SK-N-SH treated with all-trans-retinoic acid at 6 μM for 48 hours (cell line): ENCODE measurements at regions not wholly inside any gene's neighbourhood (a gene's known extent, or its start where the extent isn't known, plus 50 kb on each side); places are given as distances from the start of the nearest gene placed in this dataset.
"Not testable (repeated sequence)": the region's sequence is repeated elsewhere in the genome, so short reads cannot be mapped to it uniquely, and the experiment has no call there.

ENCODE experiments used
- ATAC-seq: fragments of 200-7000 bp; cut with Tn5 transposase; 3 replicates; pipeline ENCODE4 v1.9.1; 2020; ENCODE audit warnings: mild to moderate bottlenecking, moderate library complexity
- ARNTL ChIP-seq: fragments of 450-650 bp; formaldehyde crosslinking; IDR thresholded peaks from 2 replicates; pipeline ENCODE4 v1.5.0; 2020; ENCODE audit warnings: low read depth, mild to moderate bottlenecking, moderate library complexity, borderline replicate concordance
- BACH2 ChIP-seq: fragments of 250-450 bp; sonication (Bioruptor Pico); IDR thresholded peaks from 2 replicates; pipeline ENCODE4 v1.9.0; 2021; ENCODE audit warnings: mild to moderate bottlenecking, borderline replicate concordance
- CSDC2 ChIP-seq: fragments of 250-450 bp; sonication (Bioruptor Pico); IDR thresholded peaks from 2 replicates; pipeline ENCODE4 v1.5.0; 2020; ENCODE audit warnings: mild to moderate bottlenecking, moderate library complexity
- ESRRG ChIP-seq: fragments of 250-450 bp; sonication (Bioruptor Pico); IDR thresholded peaks from 2 replicates; pipeline ENCODE4 v1.6.1; 2021; ENCODE audit warnings: mild to moderate bottlenecking
- GLIS3 ChIP-seq: fragments of 250-450 bp; sonication (Bioruptor Pico); IDR thresholded peaks from 2 replicates; pipeline ENCODE4 v1.5.0; 2020; ENCODE audit warnings: mild to moderate bottlenecking, moderate library complexity
- ISL1 ChIP-seq: fragments of 250-450 bp; sonication (Bioruptor Pico); IDR thresholded peaks from 2 replicates; pipeline ENCODE4 v2.1.2; 2022; ENCODE audit warnings: mild to moderate bottlenecking, moderate library complexity
- OSR1 ChIP-seq: fragments of 250-450 bp; sonication (Bioruptor Pico); IDR thresholded peaks from 2 replicates; pipeline ENCODE4 v1.8.0; 2022; ENCODE audit warnings: moderate library complexity, mild to moderate bottlenecking, inconsistent platforms
- PPARA ChIP-seq: fragments of 250-450 bp; sonication (Bioruptor Pico); IDR thresholded peaks from 2 replicates; pipeline ENCODE4 v1.5.0; 2020; ENCODE audit warnings: mild to moderate bottlenecking, borderline replicate concordance
- RARB ChIP-seq: fragments of 250-450 bp; sonication (Bioruptor Pico); IDR thresholded peaks from 2 replicates; pipeline ENCODE4 v1.8.0; 2021; ENCODE audit warnings: mild to moderate bottlenecking, moderate library complexity
- SNAI2 ChIP-seq: fragments of 250-450 bp; sonication (Bioruptor Pico); IDR thresholded peaks from 2 replicates; pipeline ENCODE4 v1.5.0; 2020; ENCODE audit warnings: mild to moderate bottlenecking, moderate library complexity
- TCF4 ChIP-seq: fragments of 250-450 bp; sonication (Bioruptor Pico); IDR thresholded peaks from 2 replicates; pipeline ENCODE4 v1.8.0; 2021; ENCODE audit warnings: mild to moderate bottlenecking, moderate library complexity, borderline replicate concordance
- TOX ChIP-seq: fragments of 250-450 bp; sonication (Bioruptor Pico); IDR thresholded peaks from 2 replicates; pipeline ENCODE4 v1.8.0; 2021; ENCODE audit warnings: mild to moderate bottlenecking, moderate library complexity, borderline replicate concordance
- ZC3H10 ChIP-seq: fragments of 250-450 bp; sonication (Bioruptor Pico); IDR thresholded peaks from 2 replicates; pipeline ENCODE4 v1.5.1; 2021; ENCODE audit warnings: mild to moderate bottlenecking, moderate library complexity
- ZFP3 ChIP-seq: fragments of 250-450 bp; sonication (Bioruptor Pico); IDR thresholded peaks from 2 replicates; pipeline ENCODE4 v1.5.0; 2020; ENCODE audit warnings: mild to moderate bottlenecking, moderate library complexity
- ZFP30 ChIP-seq: fragments of 450-650 bp; formaldehyde crosslinking; IDR thresholded peaks from 2 replicates; pipeline ENCODE4 v1.5.0; 2022; ENCODE audit warnings: mild to moderate bottlenecking, moderate library complexity
- ZNF565 ChIP-seq: fragments of 450-650 bp; formaldehyde crosslinking; conservative IDR thresholded peaks from 2 replicates; pipeline ENCODE4 v1.5.0; 2020; ENCODE audit warnings: low read depth, mild to moderate bottlenecking, moderate library complexity
- ZNF70 ChIP-seq: fragments of 450-650 bp; formaldehyde crosslinking; IDR thresholded peaks from 2 replicates; pipeline ENCODE4 v1.5.0; 2020; ENCODE audit warnings: mild to moderate bottlenecking, moderate library complexity
- ZNF8 ChIP-seq: fragments of 450-650 bp; formaldehyde crosslinking; IDR thresholded peaks from 2 replicates; pipeline ENCODE4 v1.5.0; 2020; ENCODE audit warnings: mild to moderate bottlenecking, moderate library complexity
- TF ChIP-seq, protein P1 (sequence below): fragments of 250-450 bp; sonication (Bioruptor Pico); IDR thresholded peaks from 2 replicates; pipeline ENCODE4 v1.8.0; 2020; ENCODE audit warnings: mild to moderate bottlenecking, moderate library complexity, borderline replicate concordance
- TF ChIP-seq, protein P2 (sequence below): fragments of 250-450 bp; sonication (Bioruptor Pico); IDR thresholded peaks from 2 replicates; pipeline ENCODE4 v1.8.0; 2021; ENCODE audit warnings: low read depth, mild to moderate bottlenecking, moderate library complexity, borderline replicate concordance
- TF ChIP-seq, protein P3 (sequence below): fragments of 250-450 bp; sonication (Bioruptor Pico); IDR thresholded peaks from 2 replicates; pipeline ENCODE4 v1.5.1; 2020; ENCODE audit warnings: low read depth, mild to moderate bottlenecking, moderate library complexity
- TF ChIP-seq, protein P4 (sequence below): fragments of 250-450 bp; sonication (Bioruptor Pico); IDR thresholded peaks from 2 replicates; pipeline ENCODE4 v1.5.1; 2021; ENCODE audit warnings: mild to moderate bottlenecking, moderate library complexity
- TF ChIP-seq, protein P5 (sequence below): fragments of 250-450 bp; sonication (Bioruptor Pico); IDR thresholded peaks from 2 replicates; pipeline ENCODE4 v1.5.0; 2020; ENCODE audit warnings: mild to moderate bottlenecking, moderate library complexity

DNA sequence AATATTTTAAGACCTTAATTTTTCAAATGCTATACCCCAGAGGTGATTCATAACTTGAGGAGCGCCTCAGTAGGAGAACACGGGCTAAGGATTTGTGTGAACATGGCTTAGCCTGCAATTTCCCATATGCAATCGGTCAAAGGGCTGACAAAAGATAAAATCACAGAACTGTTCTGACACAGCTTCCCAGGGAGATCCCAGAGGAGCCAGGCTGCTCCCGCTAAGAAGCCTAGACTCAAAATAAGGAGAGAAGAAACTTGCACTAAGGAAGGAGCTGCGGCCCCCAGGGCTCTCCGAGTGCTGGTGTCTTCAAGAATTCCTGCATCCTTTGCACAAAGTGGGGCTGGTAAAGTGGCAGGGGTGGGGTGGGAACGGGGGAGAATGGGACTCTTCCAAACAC is 106.3 kb upstream of the DLG1 start:
- no peak for ATAC-seq
- TF ChIP-seq BACH2 (CRISPR knock-in tag) (no peak), SNAI2 (CRISPR knock-in tag) (no peak), ISL1 (CRISPR knock-in tag) (no peak), TCF4 (no peak), ARNTL (CRISPR knock-in tag) (no peak), GLIS3 (no peak), ZFP3 (CRISPR knock-in tag) (no peak), CSDC2 (no peak), TOX (CRISPR knock-in tag) (no peak), ZFP30 (CRISPR knock-in tag) (no peak), ZNF565 (CRISPR knock-in tag) (no peak), RARB (CRISPR knock-in tag) (no peak)

DNA sequence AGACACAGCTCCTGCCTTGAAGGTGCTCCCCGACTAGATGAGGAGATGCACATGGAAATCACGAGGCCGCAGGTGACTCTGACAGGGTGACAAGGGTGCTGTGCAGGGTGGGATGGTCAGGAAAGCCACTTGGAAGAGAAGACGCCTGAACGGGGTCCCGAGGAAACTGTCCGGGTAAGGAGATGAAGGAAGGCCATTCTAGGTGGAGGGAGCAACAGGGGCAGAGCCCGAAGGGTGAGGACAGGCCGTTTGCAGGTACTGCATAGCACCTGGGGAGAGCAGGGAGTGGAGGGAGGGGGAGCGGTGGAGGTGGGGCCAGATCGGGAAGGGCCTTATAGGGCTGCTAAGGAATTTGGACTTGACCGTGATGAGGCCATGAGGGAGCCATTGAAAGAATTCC is 105.6 kb upstream of the DLG1 start:
- no peak for TF ChIP-seq ZNF70
- no peak for TF ChIP-seq ZFP30 (CRISPR knock-in tag)
- TF ChIP-seq TCF4, result no peak
- no peak for ATAC-seq

DNA sequence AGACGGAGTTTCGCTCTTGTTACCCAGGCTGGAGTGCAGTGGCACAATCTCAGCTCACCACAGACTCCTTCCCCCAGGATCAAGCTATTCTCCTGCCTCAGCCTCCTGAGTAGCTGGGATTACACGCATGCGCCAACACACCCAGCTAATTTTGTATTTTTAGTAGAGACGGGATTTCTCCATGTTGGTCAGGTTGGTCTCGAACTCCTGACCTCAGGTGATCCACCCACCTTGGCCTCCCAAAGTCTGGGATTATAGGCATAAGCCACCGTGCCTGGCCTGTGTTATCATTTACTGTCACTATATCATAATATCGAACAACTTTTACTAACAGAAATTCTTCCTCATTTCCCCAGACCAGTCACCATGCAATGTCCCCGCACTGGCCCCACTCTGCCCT is 104.0 kb upstream of the DLG1 start:
- not testable (repeated sequence) for ATAC-seq

DNA sequence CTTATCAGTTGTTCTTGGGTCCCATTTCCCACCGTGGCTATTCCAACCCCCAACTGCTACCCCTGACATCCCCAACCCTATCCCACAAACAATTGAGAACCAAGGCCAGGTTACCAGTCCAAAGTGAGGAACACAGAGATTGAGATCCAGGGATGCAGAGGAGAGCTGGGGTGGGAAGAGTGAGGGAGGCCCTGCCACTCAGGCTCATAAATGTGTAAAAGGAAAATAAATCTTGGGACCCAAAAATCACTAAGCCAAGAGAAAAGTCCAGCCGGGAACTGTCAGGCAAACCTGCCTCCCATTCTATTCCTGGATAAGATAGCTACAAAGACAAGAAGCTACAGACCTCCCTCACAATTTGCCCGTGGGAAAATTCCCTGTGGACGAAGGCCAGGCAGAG is 101.1 kb upstream of the DLG1 start:
- no peak for ATAC-seq

More for the DNA sequence above, 101.1 kb upstream of the DLG1 start:
- TF ChIP-seq ESRRG (CRISPR knock-in tag), result no peak
- TF ChIP-seq ZFP30 (CRISPR knock-in tag), result no peak
- TF ChIP-seq, protein P1, sequence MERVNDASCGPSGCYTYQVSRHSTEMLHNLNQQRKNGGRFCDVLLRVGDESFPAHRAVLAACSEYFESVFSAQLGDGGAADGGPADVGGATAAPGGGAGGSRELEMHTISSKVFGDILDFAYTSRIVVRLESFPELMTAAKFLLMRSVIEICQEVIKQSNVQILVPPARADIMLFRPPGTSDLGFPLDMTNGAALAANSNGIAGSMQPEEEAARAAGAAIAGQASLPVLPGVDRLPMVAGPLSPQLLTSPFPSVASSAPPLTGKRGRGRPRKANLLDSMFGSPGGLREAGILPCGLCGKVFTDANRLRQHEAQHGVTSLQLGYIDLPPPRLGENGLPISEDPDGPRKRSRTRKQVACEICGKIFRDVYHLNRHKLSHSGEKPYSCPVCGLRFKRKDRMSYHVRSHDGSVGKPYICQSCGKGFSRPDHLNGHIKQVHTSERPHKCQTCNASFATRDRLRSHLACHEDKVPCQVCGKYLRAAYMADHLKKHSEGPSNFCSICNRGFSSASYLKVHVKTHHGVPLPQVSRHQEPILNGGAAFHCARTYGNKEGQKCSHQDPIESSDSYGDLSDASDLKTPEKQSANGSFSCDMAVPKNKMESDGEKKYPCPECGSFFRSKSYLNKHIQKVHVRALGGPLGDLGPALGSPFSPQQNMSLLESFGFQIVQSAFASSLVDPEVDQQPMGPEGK (CRISPR knock-in tag), result no peak
- no peak for TF ChIP-seq RARB (CRISPR knock-in tag)
- TF ChIP-seq, protein P2, sequence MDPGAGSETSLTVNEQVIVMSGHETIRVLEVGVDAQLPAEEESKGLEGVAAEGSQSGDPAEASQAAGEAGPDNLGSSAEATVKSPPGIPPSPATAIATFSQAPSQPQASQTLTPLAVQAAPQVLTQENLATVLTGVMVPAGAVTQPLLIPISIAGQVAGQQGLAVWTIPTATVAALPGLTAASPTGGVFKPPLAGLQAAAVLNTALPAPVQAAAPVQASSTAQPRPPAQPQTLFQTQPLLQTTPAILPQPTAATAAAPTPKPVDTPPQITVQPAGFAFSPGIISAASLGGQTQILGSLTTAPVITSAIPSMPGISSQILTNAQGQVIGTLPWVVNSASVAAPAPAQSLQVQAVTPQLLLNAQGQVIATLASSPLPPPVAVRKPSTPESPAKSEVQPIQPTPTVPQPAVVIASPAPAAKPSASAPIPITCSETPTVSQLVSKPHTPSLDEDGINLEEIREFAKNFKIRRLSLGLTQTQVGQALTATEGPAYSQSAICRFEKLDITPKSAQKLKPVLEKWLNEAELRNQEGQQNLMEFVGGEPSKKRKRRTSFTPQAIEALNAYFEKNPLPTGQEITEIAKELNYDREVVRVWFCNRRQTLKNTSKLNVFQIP (CRISPR knock-in tag), result no peak
- TF ChIP-seq, protein P3, sequence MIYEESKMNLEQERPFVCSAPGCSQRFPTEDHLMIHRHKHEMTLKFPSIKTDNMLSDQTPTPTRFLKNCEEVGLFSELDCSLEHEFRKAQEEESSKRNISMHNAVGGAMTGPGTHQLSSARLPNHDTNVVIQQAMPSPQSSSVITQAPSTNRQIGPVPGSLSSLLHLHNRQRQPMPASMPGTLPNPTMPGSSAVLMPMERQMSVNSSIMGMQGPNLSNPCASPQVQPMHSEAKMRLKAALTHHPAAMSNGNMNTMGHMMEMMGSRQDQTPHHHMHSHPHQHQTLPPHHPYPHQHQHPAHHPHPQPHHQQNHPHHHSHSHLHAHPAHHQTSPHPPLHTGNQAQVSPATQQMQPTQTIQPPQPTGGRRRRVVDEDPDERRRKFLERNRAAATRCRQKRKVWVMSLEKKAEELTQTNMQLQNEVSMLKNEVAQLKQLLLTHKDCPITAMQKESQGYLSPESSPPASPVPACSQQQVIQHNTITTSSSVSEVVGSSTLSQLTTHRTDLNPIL, result no peak
- TF ChIP-seq, protein P4, sequence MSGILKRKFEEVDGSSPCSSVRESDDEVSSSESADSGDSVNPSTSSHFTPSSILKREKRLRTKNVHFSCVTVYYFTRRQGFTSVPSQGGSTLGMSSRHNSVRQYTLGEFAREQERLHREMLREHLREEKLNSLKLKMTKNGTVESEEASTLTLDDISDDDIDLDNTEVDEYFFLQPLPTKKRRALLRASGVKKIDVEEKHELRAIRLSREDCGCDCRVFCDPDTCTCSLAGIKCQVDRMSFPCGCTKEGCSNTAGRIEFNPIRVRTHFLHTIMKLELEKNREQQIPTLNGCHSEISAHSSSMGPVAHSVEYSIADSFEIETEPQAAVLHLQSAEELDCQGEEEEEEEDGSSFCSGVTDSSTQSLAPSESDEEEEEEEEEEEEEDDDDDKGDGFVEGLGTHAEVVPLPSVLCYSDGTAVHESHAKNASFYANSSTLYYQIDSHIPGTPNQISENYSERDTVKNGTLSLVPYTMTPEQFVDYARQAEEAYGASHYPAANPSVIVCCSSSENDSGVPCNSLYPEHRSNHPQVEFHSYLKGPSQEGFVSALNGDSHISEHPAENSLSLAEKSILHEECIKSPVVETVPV (CRISPR knock-in tag), result no peak
- no peak for TF ChIP-seq PPARA
- no peak for TF ChIP-seq ZNF8 (CRISPR knock-in tag)
- TF ChIP-seq TCF4, result no peak
- no peak for TF ChIP-seq OSR1
- TF ChIP-seq ZC3H10, result no peak
- TF ChIP-seq ISL1 (CRISPR knock-in tag), result no peak
- TF ChIP-seq, protein P5, sequence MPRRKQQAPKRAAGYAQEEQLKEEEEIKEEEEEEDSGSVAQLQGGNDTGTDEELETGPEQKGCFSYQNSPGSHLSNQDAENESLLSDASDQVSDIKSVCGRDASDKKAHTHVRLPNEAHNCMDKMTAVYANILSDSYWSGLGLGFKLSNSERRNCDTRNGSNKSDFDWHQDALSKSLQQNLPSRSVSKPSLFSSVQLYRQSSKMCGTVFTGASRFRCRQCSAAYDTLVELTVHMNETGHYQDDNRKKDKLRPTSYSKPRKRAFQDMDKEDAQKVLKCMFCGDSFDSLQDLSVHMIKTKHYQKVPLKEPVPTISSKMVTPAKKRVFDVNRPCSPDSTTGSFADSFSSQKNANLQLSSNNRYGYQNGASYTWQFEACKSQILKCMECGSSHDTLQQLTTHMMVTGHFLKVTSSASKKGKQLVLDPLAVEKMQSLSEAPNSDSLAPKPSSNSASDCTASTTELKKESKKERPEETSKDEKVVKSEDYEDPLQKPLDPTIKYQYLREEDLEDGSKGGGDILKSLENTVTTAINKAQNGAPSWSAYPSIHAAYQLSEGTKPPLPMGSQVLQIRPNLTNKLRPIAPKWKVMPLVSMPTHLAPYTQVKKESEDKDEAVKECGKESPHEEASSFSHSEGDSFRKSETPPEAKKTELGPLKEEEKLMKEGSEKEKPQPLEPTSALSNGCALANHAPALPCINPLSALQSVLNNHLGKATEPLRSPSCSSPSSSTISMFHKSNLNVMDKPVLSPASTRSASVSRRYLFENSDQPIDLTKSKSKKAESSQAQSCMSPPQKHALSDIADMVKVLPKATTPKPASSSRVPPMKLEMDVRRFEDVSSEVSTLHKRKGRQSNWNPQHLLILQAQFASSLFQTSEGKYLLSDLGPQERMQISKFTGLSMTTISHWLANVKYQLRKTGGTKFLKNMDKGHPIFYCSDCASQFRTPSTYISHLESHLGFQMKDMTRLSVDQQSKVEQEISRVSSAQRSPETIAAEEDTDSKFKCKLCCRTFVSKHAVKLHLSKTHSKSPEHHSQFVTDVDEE (CRISPR knock-in tag), result no peak
- no peak for TF ChIP-seq GLIS3
- no peak for TF ChIP-seq ZFP3 (CRISPR knock-in tag)
- TF ChIP-seq ARNTL (CRISPR knock-in tag), result no peak
- no peak for TF ChIP-seq SNAI2 (CRISPR knock-in tag)
- no peak for TF ChIP-seq TOX (CRISPR knock-in tag)
